GM21619 (cell line): ENCODE measurements at regions not wholly inside any gene's neighbourhood (a gene's known extent, or its start where the extent isn't known, plus 50 kb on each side); places are given as distances from the start of the nearest gene placed in this dataset.

ENCODE experiments used
- ATAC-seq: cut with Tn5 transposase; IDR thresholded peaks from one replicate; pipeline ENCODE4 v1.9.1; 2021; ENCODE audit not compliant: unreplicated experiment

DNA sequence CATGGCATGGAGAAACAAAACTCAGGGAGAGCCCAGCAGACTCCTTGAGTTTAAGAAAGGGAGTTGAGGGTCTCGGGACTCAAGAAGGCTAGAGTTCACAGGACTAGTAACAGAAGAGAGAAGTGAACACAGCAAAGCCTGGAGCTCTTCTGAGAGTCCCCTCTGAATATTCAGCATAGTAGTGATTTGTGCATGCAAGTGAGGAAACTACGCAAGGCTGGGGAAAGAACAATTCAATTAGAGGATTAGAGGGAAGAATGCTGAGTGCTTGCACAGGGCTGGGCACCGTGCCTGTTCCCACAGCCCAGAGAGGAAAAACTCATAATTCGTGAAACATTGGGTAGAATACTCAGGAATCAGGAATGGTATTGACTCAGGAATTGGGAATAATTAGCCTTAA is 540.0 kb upstream of the SALL1 start:
- no peak for ATAC-seq

DNA sequence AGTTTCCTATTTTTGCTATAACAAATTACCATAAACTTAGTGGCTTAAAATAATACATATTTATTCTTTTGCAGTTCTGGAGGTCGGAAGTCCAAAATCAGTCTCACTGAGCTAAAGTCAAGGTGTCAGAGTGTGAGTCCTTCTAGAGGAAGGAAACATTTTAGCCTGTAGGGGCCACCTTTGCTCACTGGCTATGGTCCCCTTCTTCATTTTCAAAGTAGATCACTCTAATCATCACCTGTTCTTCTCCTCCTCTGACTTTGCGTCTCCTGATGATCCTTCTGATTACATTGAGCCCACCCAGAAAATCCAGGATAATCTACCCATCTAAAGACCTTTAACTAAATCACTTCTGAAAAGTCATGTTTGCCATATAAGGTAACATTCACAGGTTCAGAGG is 534.4 kb upstream of the SALL1 start:
- no peak for ATAC-seq

GRCh38 chr16:51683882-51684281 is 532.8 kb upstream of the SALL1 start:
- ATAC-seq = no peak

DNA sequence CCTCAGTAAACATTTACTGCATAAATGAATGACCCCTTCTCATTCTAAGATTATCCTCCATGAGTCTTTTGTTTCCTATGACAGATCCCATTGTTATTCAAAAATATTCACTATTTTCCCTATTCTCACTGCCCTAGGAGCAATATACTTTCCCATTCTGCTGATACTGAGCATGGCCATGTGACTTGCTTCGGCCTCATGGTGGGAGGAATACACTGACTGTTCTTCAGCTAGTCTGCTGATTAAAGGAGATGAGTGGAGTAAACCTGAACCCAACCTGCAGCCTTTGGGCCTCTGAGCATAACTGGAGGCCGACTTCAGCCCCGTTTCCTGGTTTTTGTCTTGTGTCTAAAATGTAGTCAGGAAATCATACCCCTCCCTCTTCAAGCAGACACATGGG is 531.8 kb upstream of the SALL1 start:
- ATAC-seq = no peak

DNA sequence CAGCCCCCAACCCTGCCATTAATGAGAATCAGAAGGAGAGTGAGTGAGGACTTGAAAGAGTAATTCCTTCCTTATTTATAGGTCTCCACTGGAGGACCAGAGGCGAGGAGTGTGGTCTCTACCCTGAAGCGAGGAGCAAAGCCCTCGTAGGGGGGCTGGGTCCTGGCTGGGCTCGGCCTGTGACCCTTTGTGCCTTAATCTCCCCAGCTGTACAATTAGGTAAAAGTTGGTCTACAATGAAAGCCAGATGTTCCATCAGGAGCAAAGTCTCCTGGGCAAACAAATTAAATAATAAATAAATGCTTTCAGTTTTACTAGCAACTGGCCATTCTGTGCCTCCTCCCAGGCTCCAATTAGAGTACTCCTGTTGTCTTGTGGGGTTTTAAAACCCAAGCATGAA is 523.5 kb upstream of the SALL1 start:
- no peak for ATAC-seq

DNA sequence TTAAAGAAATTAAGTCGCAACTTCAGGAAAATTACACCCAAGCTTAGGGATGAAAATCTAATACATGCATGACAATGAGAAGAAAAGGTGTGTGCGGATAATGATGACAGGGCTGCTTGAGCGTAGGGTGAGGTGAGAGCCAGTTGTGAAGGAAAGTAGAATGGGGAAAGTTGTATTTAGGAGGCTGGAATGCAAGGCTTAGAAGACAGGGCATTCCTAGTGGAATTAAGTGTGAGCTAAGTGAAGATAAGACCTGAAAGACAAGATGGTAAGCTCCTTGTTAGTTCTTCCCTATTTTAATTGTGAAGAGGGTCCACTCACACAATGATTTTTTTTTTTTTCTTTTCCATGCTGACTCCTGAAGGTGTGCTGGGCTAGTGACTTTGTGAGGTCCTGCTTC is 519.5 kb upstream of the SALL1 start:
- ATAC-seq = no peak

DNA sequence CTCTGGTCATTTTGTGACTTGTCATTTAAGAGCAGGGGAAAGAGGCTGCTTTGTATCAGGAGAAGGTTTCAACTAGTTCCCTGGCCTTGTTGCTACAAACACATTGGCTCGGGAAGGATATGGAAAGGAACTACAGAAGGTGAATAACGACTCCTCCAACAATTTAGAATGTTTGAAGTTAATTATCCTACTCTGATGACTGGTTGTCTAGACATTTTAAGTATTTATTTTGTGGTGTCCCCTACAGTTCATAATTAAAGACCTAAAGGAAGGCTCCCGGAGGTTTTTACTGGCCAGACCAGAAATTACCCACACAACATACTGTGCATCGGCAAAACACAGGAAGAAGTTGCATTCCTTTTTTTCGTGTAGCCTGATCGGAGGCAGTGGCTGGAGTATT is 515.8 kb upstream of the SALL1 start:
- ATAC-seq = no peak

DNA sequence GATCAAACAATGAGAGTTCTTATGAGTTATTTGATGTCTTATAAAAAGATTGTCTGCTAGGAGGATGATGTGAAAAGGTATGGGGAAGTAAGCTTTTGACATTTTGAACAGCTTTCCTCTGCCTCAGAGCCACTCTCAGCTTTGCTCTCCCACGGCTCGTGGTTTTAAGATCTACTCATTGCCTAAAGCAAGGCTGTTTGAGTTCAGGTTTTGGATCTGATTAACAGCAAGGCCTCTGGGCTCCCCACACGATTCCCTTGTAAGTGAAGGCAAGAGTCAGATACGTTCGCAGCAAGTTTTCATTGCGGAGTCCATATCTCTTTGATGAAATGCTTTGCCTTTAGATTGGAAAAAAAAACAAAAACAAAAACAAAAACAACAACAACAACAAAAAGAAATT is 515.0 kb upstream of the SALL1 start:
- ATAC-seq = no peak

DNA sequence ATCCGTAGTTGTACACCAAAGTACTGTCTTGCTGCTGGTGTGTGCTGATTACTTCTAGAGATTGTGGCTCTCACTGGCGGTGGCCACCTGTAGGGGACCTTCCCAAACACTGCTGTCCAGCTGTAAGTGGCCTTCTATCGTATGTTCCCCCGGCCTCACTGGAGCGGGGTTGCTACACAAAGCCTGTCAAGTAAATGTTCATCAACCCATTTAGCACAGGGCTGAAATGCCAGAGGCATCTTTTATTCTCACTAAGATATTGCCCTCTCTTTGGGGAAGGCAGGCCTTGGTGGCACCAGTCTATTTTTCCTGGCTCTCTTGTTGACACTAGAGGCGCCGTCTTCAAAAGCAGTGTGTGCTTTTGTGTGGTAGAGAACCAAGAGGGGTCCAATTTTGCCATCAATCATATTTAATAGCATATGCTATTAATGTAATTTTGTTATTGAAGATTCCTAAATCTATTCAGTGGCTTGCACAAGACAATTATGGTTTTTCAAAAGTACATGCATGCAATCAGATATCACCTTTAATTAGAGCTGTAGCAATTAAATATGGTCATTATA is 514.4 kb upstream of the SALL1 start:
- no peak for ATAC-seq

GRCh38 chr16:51658531-51658930 is 507.5 kb upstream of the SALL1 start:
- no peak for ATAC-seq

DNA sequence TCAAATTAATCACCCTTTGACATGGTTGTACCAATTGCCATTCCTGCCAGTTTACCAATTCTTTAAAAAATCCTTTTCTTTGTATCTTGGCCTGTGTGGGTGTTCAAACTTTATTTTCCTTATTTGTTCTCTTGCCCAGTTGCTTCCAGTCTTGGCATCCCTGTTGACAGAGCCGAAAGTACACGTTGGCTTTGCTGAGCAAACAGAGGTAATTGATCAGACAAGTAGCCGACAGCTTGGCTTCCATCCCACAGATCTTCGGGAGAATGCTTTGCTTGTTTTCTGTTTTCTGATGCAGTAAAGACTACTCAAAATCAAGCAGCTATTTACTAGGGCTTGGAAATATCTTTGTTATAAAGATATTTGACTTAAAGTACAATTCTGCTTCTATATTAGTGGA is 506.8 kb upstream of the SALL1 start:
- ATAC-seq = no peak

GRCh38 chr16:51655249-51655648 is 504.2 kb upstream of the SALL1 start:
- ATAC-seq = no peak

DNA sequence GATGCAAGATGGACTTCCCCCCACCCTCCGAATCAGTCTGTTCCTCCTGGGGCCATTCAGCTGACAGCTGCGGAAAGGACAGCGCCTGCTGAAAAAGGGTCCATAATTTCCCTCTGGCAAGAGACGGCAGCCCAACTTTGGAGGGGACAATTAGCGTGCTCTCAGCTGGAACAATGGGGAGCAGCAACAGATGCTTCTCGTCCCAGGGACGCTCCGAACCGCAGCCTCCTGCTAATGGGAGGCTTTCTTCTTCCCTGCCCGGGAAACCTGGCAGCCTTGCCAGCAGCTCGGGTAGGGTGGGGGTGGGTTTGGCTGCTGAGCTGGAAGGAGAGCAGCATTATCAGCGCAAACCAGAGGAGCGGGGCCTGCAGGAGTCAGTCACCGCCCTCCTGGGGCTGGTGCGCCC is 500.0 kb upstream of the SALL1 start:
- ATAC-seq = no peak

- no peak for ATAC-seq
Measured at GRCh38 chr16:51649631-51650030, 498.6 kb upstream of the SALL1 start.

- no peak for ATAC-seq
Measured at GRCh38 chr16:51648526-51648925, 497.5 kb upstream of the SALL1 start.

DNA sequence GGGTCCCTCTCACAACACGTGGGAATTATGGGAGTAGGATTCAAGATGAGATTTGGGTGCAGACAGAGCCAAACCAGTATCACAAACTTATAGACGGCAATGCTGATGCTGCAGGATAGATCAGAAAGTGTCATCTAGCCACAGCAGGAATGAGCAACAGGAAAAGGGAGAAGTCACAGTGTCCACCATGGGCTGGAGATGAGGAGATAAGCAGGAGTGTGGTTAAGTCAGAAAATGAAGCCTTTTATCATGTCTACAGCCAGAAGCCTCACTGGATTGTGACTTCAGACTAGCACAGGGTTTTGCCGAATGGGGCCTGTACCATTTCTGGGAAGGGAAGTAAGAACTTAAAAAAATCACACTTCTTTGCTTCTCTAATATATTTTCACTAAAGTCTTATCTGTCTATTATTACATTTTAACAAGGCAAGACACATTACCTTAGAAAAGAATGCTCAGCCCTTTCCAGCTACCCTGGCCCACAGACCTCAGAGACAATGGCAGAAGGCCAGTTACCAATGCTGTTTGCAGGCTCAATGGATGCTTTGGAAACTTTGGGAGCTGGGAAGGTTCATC is 490.2 kb upstream of the SALL1 start:
- ATAC-seq = no peak

DNA sequence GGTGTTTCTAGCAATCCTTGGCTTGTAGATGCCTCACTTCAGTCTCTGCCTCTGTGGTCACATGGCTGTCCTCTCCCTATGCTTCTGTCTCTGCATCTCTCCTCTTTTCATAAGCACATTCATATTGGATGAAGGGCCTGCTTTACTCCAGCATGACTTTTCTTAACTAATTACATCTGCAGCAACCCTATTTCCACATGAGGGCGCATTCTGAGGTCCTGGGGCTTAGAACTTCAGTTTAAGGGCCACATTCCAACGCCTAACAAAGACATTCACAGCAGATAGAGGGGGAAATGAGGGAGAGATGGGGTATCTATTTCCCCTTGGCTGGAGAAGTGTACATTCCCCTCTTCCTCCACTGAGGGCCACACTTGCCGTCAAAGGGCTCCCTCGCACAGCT is 489.1 kb upstream of the SALL1 start:
- ATAC-seq = no peak

DNA sequence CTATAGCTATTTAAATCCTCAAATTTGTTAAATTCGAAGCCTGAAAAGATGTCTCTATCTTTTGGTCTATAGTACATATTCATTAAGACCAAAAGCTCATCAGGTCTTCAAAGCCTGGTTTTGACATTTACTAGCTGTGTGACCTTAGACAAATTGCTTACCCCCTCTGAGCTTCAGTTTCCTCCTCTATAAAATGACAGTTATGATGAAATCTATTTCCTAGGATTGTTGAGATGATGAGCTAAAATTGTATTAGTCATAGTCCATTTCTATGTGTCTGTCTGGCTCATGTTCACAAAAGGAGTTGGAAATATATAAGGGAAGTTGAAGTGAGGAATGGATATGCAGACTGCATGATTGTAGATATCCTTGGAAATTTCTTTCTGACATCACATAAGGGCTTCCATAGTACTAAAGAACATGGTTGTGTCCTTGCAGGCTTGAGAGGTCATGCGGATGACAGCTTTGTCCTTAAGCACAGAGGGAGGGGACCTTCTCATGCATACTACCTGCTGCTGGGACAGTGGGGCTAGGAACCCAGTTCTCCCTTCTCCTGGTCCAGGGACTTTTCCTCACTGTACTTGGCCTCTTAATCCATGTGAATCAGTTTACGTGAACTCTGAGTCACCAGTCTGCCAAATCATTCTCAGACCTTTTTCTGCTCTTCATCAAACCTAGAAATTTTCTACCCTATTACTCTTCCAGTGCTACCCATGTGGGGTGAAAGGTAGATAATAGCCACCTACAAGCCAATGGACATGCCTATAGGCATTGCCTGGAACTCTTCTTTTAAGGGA is 487.5 kb upstream of the SALL1 start:
- no peak for ATAC-seq

DNA sequence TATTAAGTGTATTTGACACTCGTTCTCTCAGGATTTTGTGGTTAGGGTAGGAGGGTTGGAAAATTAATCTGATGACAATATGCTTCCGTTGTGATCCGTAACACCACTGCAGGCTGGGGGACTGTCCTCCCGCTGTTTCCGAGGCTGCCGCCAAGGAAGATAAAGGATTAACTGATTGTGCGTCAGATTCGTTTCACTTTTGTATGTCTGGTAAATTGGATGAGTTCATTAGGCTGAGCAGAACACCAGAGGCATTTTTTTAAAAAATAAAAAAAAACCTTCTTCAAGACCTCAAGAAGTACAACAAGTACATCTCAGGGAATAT is 486.7 kb upstream of the SALL1 start:
- no peak for ATAC-seq

GRCh38 chr16:51636920-51637769 is 486.1 kb upstream of the SALL1 start:
- no peak for ATAC-seq

GRCh38 chr16:51635181-51635580 is 484.1 kb upstream of the SALL1 start:
- no peak for ATAC-seq

DNA sequence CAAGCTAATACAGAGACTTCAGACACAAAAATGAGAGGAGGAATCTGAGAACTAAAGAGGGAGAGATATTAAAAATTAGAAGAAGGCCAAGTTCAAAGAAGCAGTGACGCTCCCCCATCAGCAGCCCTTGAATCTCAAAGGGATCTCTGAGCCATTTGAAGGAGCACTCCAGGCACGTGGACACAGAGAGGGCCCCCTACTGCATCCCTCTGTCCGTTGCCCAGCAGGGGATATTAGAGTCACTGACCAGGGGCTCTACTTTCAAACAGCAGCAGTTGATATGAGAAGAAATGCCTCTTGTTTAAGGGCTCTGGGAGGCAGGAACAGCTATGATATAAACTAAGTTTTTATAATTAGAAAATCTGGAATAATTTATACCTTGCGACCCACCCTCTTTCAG is 479.0 kb upstream of the SALL1 start:
- no peak for ATAC-seq
